Medulla oblongata (tissue), 1 donor: ENCODE measurements at regions not wholly inside any gene's neighbourhood (a gene's known extent, or its start where the extent isn't known, plus 50 kb on each side); places are given as distances from the start of the nearest gene placed in this dataset.
A peak's percentile ranks its signal among the peaks of the same experiment; 100 is the strongest.
"Not testable (repeated sequence)": the region's sequence is repeated elsewhere in the genome, so short reads cannot be mapped to it uniquely, and the experiment has no call there.

Experiments used
- DNase-seq: peaks from one replicate; pipeline ENCODE4 v3.0.0-alpha.2; 2015; ENCODE audit errors: extremely low spot score

- DNase-seq = no peak
These were observed 480.8 kb upstream of the IMPG1 start for GRCh38 chr6:76553256-76553655.

- DNase-seq = no peak
These were observed 479.8 kb upstream of the IMPG1 start for GRCh38 chr6:76552268-76552667.

GRCh38 chr6:76533661-76534060 lies 461.2 kb upstream of the IMPG1 start:
- no peak for DNase-seq

- no peak for DNase-seq
These were observed 460.2 kb upstream of the IMPG1 start for GRCh38 chr6:76532647-76533046.

- no peak for DNase-seq
These were observed 446.0 kb upstream of the IMPG1 start for GRCh38 chr6:76518443-76518842.

- DNase-seq = no peak
These were observed 444.5 kb upstream of the IMPG1 start for GRCh38 chr6:76516924-76517323.

GRCh38 chr6:76510489-76510888 lies 438.0 kb upstream of the IMPG1 start:
- no peak for DNase-seq

GRCh38 chr6:76509397-76509796 lies 436.9 kb upstream of the IMPG1 start:
- DNase-seq = no peak

GRCh38 chr6:76506808-76507207 lies 434.3 kb upstream of the IMPG1 start:
- DNase-seq = no peak

GRCh38 chr6:76495909-76496308 lies 423.4 kb upstream of the IMPG1 start:
- no peak for DNase-seq

- DNase-seq = not testable (repeated sequence)
These were observed 418.9 kb upstream of the IMPG1 start for GRCh38 chr6:76491376-76491775.

GRCh38 chr6:76490456-76490855 lies 418.0 kb upstream of the IMPG1 start:
- DNase-seq = no peak

GRCh38 chr6:76481101-76481500 lies 408.6 kb upstream of the IMPG1 start:
- no peak for DNase-seq

- no peak for DNase-seq
These were observed 400.4 kb upstream of the IMPG1 start for GRCh38 chr6:76472858-76473257.

- DNase-seq = no peak
These were observed 393.8 kb upstream of the IMPG1 start for GRCh38 chr6:76466286-76466685.

GRCh38 chr6:76465410-76465809 lies 392.9 kb upstream of the IMPG1 start:
- DNase-seq = no peak

GRCh38 chr6:76453270-76453669 lies 380.8 kb upstream of the IMPG1 start:
- no peak for DNase-seq

- DNase-seq = no peak
These were observed 379.7 kb upstream of the IMPG1 start for GRCh38 chr6:76451926-76452709.

- no peak for DNase-seq
These were observed 375.6 kb upstream of the IMPG1 start for GRCh38 chr6:76448109-76448508.

GRCh38 chr6:76441875-76442274 lies 369.4 kb upstream of the IMPG1 start:
- no peak for DNase-seq

- no peak for DNase-seq
These were observed 367.3 kb upstream of the IMPG1 start for GRCh38 chr6:76439811-76440210.

- no peak for DNase-seq
These were observed 366.3 kb upstream of the IMPG1 start for GRCh38 chr6:76438768-76439167.

GRCh38 chr6:76435174-76435573 lies 362.7 kb upstream of the IMPG1 start:
- peak; percentile 24 for DNase-seq
